ENCODE measurements at regions not wholly inside any gene's neighbourhood (a gene's known extent, or its start where the extent isn't known, plus 50 kb on each side); places are given as distances from the start of the nearest gene placed in this dataset.

DNA sequence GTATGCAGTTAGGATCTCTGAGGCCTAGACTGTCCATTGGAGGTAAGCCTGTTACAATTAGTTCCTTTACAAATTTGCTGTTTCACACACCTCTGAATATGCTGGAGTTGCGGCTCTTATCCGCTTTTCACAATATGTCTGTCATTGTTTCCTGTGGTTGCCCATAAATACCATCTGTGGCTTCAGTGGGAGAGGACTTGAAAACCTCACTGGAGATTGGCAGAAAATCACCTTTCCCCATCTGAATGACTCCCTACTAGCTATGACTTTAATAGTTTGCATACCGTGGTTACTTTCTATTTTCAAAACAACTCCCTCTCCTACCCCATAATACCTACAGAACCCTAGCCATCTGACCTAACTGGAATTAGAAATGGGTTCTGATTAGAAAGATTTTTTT is 454.3 kb downstream of the PCDH17 start:
- H3K27me3 Mint-ChIP-seq (ENCODE audit: low read depth), result no peaks in the 10 kb centered on the region
- TF ChIP-seq, protein P1, sequence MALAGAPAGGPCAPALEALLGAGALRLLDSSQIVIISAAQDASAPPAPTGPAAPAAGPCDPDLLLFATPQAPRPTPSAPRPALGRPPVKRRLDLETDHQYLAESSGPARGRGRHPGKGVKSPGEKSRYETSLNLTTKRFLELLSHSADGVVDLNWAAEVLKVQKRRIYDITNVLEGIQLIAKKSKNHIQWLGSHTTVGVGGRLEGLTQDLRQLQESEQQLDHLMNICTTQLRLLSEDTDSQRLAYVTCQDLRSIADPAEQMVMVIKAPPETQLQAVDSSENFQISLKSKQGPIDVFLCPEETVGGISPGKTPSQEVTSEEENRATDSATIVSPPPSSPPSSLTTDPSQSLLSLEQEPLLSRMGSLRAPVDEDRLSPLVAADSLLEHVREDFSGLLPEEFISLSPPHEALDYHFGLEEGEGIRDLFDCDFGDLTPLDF (CRISPR knock-in tag; IDR thresholded peaks at IDR 0.05), result no peak
- TF ChIP-seq GABPB1 (CRISPR knock-in tag; IDR thresholded peaks at IDR 0.05) (no peak), ATF1 (CRISPR knock-in tag; IDR thresholded peaks at IDR 0.05) (no peak), JUN (CRISPR knock-in tag; IDR thresholded peaks at IDR 0.05) (no peak), PRRX2 (CRISPR knock-in tag; IDR thresholded peaks at IDR 0.05) (no peak), CREM (CRISPR knock-in tag; IDR thresholded peaks at IDR 0.05) (no peak), ZNF396 (CRISPR knock-in tag; IDR thresholded peaks at IDR 0.05; ENCODE audit: borderline replicate concordance) (no peak), TP53 (CRISPR knock-in tag; IDR thresholded peaks at IDR 0.05) (no peak)
- TF ChIP-seq, protein P2, sequence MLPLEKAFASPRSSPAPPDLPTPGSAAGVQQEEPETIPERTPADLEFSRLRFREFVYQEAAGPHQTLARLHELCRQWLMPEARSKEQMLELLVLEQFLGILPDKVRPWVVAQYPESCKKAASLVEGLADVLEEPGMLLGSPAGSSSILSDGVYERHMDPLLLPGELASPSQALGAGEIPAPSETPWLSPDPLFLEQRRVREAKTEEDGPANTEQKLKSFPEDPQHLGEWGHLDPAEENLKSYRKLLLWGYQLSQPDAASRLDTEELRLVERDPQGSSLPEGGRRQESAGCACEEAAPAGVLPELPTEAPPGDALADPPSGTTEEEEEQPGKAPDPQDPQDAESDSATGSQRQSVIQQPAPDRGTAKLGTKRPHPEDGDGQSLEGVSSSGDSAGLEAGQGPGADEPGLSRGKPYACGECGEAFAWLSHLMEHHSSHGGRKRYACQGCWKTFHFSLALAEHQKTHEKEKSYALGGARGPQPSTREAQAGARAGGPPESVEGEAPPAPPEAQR (CRISPR knock-in tag; IDR thresholded peaks at IDR 0.05), result no peak
- TF ChIP-seq, protein P3, sequence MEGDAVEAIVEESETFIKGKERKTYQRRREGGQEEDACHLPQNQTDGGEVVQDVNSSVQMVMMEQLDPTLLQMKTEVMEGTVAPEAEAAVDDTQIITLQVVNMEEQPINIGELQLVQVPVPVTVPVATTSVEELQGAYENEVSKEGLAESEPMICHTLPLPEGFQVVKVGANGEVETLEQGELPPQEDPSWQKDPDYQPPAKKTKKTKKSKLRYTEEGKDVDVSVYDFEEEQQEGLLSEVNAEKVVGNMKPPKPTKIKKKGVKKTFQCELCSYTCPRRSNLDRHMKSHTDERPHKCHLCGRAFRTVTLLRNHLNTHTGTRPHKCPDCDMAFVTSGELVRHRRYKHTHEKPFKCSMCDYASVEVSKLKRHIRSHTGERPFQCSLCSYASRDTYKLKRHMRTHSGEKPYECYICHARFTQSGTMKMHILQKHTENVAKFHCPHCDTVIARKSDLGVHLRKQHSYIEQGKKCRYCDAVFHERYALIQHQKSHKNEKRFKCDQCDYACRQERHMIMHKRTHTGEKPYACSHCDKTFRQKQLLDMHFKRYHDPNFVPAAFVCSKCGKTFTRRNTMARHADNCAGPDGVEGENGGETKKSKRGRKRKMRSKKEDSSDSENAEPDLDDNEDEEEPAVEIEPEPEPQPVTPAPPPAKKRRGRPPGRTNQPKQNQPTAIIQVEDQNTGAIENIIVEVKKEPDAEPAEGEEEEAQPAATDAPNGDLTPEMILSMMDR (IDR thresholded peaks at IDR 0.05), result no peak
- H3K4me3 Mint-ChIP-seq, result no peak overlapping the region
- H3K36me3 Mint-ChIP-seq, result no peaks in the 10 kb centered on the region
- DNase-seq (ENCODE audit: low spot score), result no peak
- H3K27ac Mint-ChIP-seq, result no peak overlapping the region
- ChIA-PET CTCF (no interaction called here), POLR2A (no interaction called here)
- ATAC-seq, result no peak
- H3K4me1 Mint-ChIP-seq, result peaks cover 15% of the 10 kb centered on the region
- no peaks in the 10 kb centered on the region for H3K9me3 Mint-ChIP-seq

DNA sequence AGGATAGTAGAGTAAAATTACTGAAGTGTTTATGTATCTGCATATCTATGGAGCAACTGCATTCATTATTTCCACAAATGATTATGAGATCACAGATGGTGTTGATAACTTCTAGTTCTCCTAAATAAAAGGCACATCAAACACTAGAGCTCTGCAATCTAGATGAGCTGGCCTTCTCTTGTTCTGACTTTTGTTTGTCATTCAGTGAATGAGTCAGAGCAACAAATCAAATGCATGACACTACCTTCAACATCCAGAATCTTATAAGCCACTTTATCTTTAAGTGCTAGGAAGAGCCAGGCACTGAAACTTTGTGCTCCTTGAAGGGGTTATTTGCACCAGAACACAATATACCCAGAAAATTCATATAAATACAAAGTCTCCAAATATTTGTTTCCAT is 456.0 kb downstream of the PCDH17 start:
- no peak for ATAC-seq
- Mint-ChIP-seq H3K4me1 (peaks cover 1% of the 10 kb centered on the region; the same call in 1 of the 2 replicates), H3K27me3 (ENCODE audit: low read depth) (no peaks in the 10 kb centered on the region), H3K9me3 (no peaks in the 10 kb centered on the region), H3K27ac (no peak overlapping the region), H3K36me3 (no peaks in the 10 kb centered on the region), H3K4me3 (no peak overlapping the region)
- CTCF ChIA-PET, result interaction anchor here (1.2 kb wide), 1 partner anchor 454 kb away, joined by 3 read pairs; no protein-coding TSS in a partner anchor
- no peak for DNase-seq (ENCODE audit: low spot score)
- POLR2A ChIA-PET, result no interaction called here
- TF ChIP-seq JAZF1 (CRISPR knock-in tag; IDR thresholded peaks at IDR 0.05) (no peak), ZNF416 (CRISPR knock-in tag; IDR thresholded peaks at IDR 0.05) (no peak), CBFB (CRISPR knock-in tag; IDR thresholded peaks at IDR 0.05; ENCODE audit: low read depth) (no peak), TEAD1 (CRISPR knock-in tag; IDR thresholded peaks at IDR 0.05) (no peak)

DNA sequence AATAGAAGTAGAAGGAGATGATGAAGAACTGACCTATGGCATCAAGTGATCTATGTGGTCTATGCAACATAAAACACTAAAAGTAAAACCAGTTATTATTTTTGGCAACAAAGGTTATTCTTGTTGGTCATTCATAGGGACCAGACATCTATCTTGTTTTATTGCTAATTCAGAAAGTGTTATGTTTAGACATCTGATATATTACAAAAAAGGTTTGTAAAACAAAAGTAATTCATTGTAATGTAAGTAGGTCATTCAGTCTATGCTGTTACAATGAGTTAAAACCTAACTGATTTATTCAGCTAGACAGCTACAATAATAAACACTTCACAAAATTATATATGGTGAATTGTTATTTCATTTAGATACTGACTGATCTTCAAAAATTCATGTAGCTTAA is 461.9 kb downstream of the PCDH17 start:
- no peaks in the 10 kb centered on the region for H3K36me3 Mint-ChIP-seq
- no peak for TF ChIP-seq ELF4 (CRISPR knock-in tag; IDR thresholded peaks at IDR 0.05; ENCODE audit: low read depth)

DNA sequence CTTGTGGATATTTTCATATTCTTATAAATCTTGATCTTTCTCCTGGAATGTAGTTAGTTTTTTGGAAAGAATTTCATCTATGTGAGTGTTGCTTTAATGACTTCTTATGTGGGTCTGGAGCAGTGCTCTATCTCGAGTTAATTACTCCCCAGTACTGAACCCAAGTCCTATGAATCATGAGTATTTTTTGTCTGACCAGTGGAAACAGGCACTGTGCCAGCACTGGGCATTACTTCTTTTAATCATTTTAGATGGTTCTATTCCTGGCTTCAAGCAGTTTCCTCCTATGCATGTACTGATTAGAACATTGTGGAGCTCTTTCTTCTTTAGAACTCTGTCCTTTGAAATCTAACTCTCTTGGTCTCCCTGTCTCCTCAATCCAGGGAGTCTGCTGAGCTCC is 466.3 kb downstream of the PCDH17 start:
- no peaks in the 10 kb centered on the region for H3K27me3 Mint-ChIP-seq (ENCODE audit: low read depth)
- TF ChIP-seq GABPB1 (CRISPR knock-in tag; IDR thresholded peaks at IDR 0.05) (no peak), ZNF317 (CRISPR knock-in tag; IDR thresholded peaks at IDR 0.05; ENCODE audit: borderline replicate concordance, low read depth) (no peak), TEAD1 (CRISPR knock-in tag; IDR thresholded peaks at IDR 0.05) (no peak), HMGA2 (CRISPR knock-in tag; IDR thresholded peaks at IDR 0.05) (no peak), NFYB (CRISPR knock-in tag; conservative IDR thresholded peaks at IDR 0.05; ENCODE audit: low read depth) (no peak), ZNF138 (CRISPR knock-in tag; conservative IDR thresholded peaks at IDR 0.05) (no peak), TP53 (CRISPR knock-in tag; IDR thresholded peaks at IDR 0.05) (no peak), ZNF121 (CRISPR knock-in tag; IDR thresholded peaks at IDR 0.05) (no peak), NFE2L1 (CRISPR knock-in tag; IDR thresholded peaks at IDR 0.05) (no peak), CBFB (CRISPR knock-in tag; IDR thresholded peaks at IDR 0.05; ENCODE audit: low read depth) (no peak)
- TF ChIP-seq, protein P4, sequence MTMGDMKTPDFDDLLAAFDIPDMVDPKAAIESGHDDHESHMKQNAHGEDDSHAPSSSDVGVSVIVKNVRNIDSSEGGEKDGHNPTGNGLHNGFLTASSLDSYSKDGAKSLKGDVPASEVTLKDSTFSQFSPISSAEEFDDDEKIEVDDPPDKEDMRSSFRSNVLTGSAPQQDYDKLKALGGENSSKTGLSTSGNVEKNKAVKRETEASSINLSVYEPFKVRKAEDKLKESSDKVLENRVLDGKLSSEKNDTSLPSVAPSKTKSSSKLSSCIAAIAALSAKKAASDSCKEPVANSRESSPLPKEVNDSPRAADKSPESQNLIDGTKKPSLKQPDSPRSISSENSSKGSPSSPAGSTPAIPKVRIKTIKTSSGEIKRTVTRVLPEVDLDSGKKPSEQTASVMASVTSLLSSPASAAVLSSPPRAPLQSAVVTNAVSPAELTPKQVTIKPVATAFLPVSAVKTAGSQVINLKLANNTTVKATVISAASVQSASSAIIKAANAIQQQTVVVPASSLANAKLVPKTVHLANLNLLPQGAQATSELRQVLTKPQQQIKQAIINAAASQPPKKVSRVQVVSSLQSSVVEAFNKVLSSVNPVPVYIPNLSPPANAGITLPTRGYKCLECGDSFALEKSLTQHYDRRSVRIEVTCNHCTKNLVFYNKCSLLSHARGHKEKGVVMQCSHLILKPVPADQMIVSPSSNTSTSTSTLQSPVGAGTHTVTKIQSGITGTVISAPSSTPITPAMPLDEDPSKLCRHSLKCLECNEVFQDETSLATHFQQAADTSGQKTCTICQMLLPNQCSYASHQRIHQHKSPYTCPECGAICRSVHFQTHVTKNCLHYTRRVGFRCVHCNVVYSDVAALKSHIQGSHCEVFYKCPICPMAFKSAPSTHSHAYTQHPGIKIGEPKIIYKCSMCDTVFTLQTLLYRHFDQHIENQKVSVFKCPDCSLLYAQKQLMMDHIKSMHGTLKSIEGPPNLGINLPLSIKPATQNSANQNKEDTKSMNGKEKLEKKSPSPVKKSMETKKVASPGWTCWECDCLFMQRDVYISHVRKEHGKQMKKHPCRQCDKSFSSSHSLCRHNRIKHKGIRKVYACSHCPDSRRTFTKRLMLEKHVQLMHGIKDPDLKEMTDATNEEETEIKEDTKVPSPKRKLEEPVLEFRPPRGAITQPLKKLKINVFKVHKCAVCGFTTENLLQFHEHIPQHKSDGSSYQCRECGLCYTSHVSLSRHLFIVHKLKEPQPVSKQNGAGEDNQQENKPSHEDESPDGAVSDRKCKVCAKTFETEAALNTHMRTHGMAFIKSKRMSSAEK (CRISPR knock-in tag; IDR thresholded peaks at IDR 0.05; ENCODE audit: borderline replicate concordance), result no peak
- TF ChIP-seq, protein P5, sequence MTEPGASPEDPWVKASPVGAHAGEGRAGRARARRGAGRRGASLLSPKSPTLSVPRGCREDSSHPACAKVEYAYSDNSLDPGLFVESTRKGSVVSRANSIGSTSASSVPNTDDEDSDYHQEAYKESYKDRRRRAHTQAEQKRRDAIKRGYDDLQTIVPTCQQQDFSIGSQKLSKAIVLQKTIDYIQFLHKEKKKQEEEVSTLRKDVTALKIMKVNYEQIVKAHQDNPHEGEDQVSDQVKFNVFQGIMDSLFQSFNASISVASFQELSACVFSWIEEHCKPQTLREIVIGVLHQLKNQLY (CRISPR knock-in tag; IDR thresholded peaks at IDR 0.05), result no peak

More for the DNA sequence above, 461.9 kb downstream of the PCDH17 start:
- Mint-ChIP-seq H3K27ac (no peak overlapping the region), H3K27me3 (ENCODE audit: low read depth) (no peaks in the 10 kb centered on the region), H3K4me1 (no peaks in the 10 kb centered on the region), H3K9me3 (peaks cover 15% of the 10 kb centered on the region), H3K4me3 (no peak overlapping the region)
- ChIA-PET POLR2A (no interaction called here), CTCF (no interaction called here)
- no peak for ATAC-seq
- no peak for DNase-seq (ENCODE audit: low spot score)

More for the DNA sequence above, 466.3 kb downstream of the PCDH17 start:
- H3K4me1 Mint-ChIP-seq, result no peaks in the 10 kb centered on the region
- ATAC-seq (no peak), DNase-seq (ENCODE audit: low spot score) (no peak)
- H3K4me3 Mint-ChIP-seq, result no peak overlapping the region
- ChIA-PET CTCF (no interaction called here), POLR2A (no interaction called here)
- H3K27ac Mint-ChIP-seq, result no peak overlapping the region
- H3K9me3 Mint-ChIP-seq, result peaks cover 15% of the 10 kb centered on the region
- no peaks in the 10 kb centered on the region for H3K36me3 Mint-ChIP-seq

Measured in WTC11 (cell line).